ENCODE measurements at regions not wholly inside any gene's neighbourhood (a gene's known extent, or its start where the extent isn't known, plus 50 kb on each side); places are given as distances from the start of the nearest gene placed in this dataset.

GRCh38 chr13:40317980-40318327, 348.5 kb downstream of the FOXO1 start:
- DNase-seq (ENCODE audit: low spot score), result no peak

GRCh38 chr13:40318366-40318765, 348.1 kb downstream of the FOXO1 start:
- DNase-seq (ENCODE audit: low spot score), result peak; percentile 18
- in situ Hi-C loops (cut with HindIII; ENCODE audit: low sequenced_read_pairs), result no loop called here

More at GRCh38 chr13:40317980-40318327, 348.5 kb downstream of the FOXO1 start:
- in situ Hi-C loops (cut with HindIII; ENCODE audit: low sequenced_read_pairs), result no loop called here

GRCh38 chr13:40319699-40320579, 346.5 kb downstream of the FOXO1 start:
- no peak for DNase-seq (ENCODE audit: low spot score)
- in situ Hi-C loops (cut with HindIII; ENCODE audit: low sequenced_read_pairs), result no loop called here

- in situ Hi-C loops (cut with HindIII; ENCODE audit: low sequenced_read_pairs), result no loop called here
- DNase-seq (ENCODE audit: low spot score), result no peak
These were observed 338.4 kb downstream of the FOXO1 start for GRCh38 chr13:40328091-40328490.

- no peak for DNase-seq (ENCODE audit: low spot score)
- in situ Hi-C loops (cut with HindIII; ENCODE audit: low sequenced_read_pairs), result no loop called here
These were observed 336.5 kb downstream of the FOXO1 start for GRCh38 chr13:40329781-40330485.

- no peak for DNase-seq (ENCODE audit: low spot score)
- in situ Hi-C loops (cut with HindIII; ENCODE audit: low sequenced_read_pairs), result no loop called here
These were observed 335.5 kb downstream of the FOXO1 start for GRCh38 chr13:40330950-40331349.

GRCh38 chr13:40331802-40332201, 334.6 kb downstream of the FOXO1 start:
- DNase-seq (ENCODE audit: low spot score), result no peak
- in situ Hi-C loops (cut with HindIII; ENCODE audit: low sequenced_read_pairs), result no loop called here

- no peak for DNase-seq (ENCODE audit: low spot score)
- in situ Hi-C loops (cut with HindIII; ENCODE audit: low sequenced_read_pairs), result no loop called here
These were observed 333.2 kb downstream of the FOXO1 start for GRCh38 chr13:40333226-40333625.

GRCh38 chr13:40334031-40334430, 332.4 kb downstream of the FOXO1 start:
- no peak for DNase-seq (ENCODE audit: low spot score)
- in situ Hi-C loops (cut with HindIII; ENCODE audit: low sequenced_read_pairs), result no loop called here

GRCh38 chr13:40334616-40335015, 331.8 kb downstream of the FOXO1 start:
- DNase-seq (ENCODE audit: low spot score), result no peak
- in situ Hi-C loops (cut with HindIII; ENCODE audit: low sequenced_read_pairs), result no loop called here

- no peak for DNase-seq (ENCODE audit: low spot score)
- in situ Hi-C loops (cut with HindIII; ENCODE audit: low sequenced_read_pairs), result no loop called here
These were observed 329.9 kb downstream of the FOXO1 start for GRCh38 chr13:40336228-40337221.

- DNase-seq (ENCODE audit: low spot score), result no peak
- in situ Hi-C loops (cut with HindIII; ENCODE audit: low sequenced_read_pairs), result no loop called here
These were observed 328.8 kb downstream of the FOXO1 start for GRCh38 chr13:40337651-40338050.

- in situ Hi-C loops (cut with HindIII; ENCODE audit: low sequenced_read_pairs), result no loop called here
- no peak for DNase-seq (ENCODE audit: low spot score)
These were observed 328.2 kb downstream of the FOXO1 start for GRCh38 chr13:40338217-40338616.

GRCh38 chr13:40340368-40341095, 325.9 kb downstream of the FOXO1 start:
- in situ Hi-C loops (cut with HindIII; ENCODE audit: low sequenced_read_pairs), result no loop called here
- no peak for DNase-seq (ENCODE audit: low spot score)

GRCh38 chr13:40341096-40341471, 325.4 kb downstream of the FOXO1 start:
- in situ Hi-C loops (cut with HindIII; ENCODE audit: low sequenced_read_pairs), result no loop called here
- no peak for DNase-seq (ENCODE audit: low spot score)

- in situ Hi-C loops (cut with HindIII; ENCODE audit: low sequenced_read_pairs), result no loop called here
- DNase-seq (ENCODE audit: low spot score), result no peak
These were observed 324.9 kb downstream of the FOXO1 start for GRCh38 chr13:40341501-40341900.

- DNase-seq (ENCODE audit: low spot score), result no peak
- in situ Hi-C loops (cut with HindIII; ENCODE audit: low sequenced_read_pairs), result no loop called here
These were observed 324.0 kb downstream of the FOXO1 start for GRCh38 chr13:40342461-40342860.

- no peak for DNase-seq (ENCODE audit: low spot score)
- in situ Hi-C loops (cut with HindIII; ENCODE audit: low sequenced_read_pairs), result no loop called here
These were observed 323.5 kb downstream of the FOXO1 start for GRCh38 chr13:40342901-40343300.
